ENCODE measurements at regions not wholly inside any gene's neighbourhood (a gene's known extent, or its start where the extent isn't known, plus 50 kb on each side); places are given as distances from the start of the nearest gene placed in this dataset.
"Not testable (repeated sequence)": the region's sequence is repeated elsewhere in the genome, so short reads cannot be mapped to it uniquely, and the experiment has no call there.

DNA sequence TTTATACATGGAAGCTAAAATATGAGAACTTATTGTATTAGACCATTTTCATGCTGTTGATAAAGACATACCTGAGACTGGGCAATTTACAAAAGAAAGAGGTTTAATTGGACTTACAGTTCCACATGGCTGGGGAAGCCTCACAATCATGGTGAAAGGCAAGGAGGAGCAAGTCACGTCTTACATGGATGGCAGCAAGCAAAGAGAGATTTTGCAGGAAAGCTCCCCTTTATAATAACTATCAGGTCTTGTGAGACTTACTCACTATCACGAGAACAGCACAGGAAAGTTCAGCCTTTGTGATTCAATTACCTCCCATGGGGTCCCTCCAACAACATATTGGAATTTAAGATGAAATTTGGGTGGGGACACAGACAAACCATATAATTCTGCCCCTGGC is 740.1 kb upstream of the NECTIN3 start:
- in situ Hi-C loops (cut with MboI; ENCODE audit: low pct_unique_long_range_greater_than_20kb, low sequenced_read_pairs); DNase-seq: not testable (repeated sequence)

DNA sequence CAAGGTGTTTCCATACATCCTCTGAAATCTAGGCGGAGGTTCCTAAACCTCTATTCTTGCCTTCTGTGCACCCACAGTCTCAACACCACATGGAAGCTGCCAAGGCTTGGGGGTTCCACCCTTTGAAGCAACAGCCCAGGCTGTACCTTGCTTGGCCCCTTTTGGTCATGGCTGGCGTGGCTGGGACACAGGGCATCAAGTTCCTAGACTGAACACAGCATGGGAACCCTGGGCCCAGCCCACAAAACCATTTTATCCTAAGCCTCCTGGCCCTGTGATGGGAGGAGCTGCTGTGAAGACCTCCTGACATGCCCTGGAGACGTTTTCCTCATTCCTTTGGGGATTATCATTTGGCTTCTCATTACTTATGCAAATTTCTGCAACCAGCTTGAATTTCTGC is 739.0 kb upstream of the NECTIN3 start:
- no peak for DNase-seq
- in situ Hi-C loops (cut with MboI; ENCODE audit: low pct_unique_long_range_greater_than_20kb, low sequenced_read_pairs), result no loop called here

DNA sequence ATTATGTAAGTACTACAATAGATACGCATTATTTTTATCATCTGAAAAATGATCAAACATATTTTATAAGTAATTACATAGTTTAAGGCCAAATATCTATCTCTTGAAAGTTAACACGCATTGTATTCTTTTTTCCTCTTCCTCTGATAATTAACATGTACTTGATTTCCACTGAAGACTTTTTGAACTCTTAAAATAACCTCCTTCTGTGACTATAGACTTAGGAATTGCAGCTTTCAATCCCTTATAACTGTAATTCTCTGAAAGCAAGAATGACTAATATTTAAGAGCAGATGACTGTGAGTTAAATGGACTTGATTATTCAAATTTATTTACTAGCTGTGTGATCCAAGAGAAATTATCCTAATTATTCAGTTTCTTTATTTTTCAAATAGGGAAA is 730.6 kb upstream of the NECTIN3 start:
- in situ Hi-C loops (cut with MboI; ENCODE audit: low pct_unique_long_range_greater_than_20kb, low sequenced_read_pairs), result no loop called here
- DNase-seq, result no peak

DNA sequence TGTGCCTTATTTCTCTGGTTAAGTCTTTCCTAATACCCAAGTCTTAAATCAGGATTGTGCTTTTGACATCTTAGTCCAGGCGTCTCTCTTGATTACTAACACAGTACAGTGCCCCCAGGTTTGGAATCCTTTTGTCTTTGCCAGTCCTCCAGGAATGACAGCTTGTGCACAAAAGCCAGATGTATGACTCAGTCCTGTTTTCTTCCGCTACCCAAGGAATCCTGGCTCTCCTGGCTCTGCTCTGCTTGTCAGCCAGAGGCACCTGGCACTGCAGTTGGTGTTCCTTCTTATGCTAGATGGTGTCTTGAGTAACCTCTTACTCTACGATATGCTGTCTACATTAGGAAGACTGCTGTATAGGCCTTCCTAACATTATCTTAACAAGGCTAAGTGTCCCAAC is 728.2 kb upstream of the NECTIN3 start:
- in situ Hi-C loops (cut with MboI; ENCODE audit: low pct_unique_long_range_greater_than_20kb, low sequenced_read_pairs), result no loop called here
- DNase-seq, result no peak

DNA sequence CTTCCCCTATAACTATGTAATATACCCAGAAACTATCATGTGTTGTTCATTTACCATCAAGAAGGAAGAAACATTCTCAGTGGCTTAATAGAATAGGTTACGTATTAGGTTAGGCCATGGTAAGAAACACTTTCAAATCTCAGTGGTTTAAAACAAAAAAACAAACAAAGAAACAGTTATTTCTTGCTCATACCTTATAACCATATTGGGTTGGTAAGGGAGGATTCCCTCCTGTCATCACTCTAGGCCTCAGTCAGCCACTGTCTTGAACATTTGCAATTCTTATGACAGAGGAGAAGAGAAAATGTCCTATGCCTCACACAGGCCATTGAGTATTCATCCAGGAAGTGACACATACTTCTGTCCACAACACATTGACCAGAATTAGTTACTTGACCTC is 727.7 kb upstream of the NECTIN3 start:
- in situ Hi-C loops (cut with MboI; ENCODE audit: low pct_unique_long_range_greater_than_20kb, low sequenced_read_pairs), result no loop called here
- DNase-seq, result no peak

DNA sequence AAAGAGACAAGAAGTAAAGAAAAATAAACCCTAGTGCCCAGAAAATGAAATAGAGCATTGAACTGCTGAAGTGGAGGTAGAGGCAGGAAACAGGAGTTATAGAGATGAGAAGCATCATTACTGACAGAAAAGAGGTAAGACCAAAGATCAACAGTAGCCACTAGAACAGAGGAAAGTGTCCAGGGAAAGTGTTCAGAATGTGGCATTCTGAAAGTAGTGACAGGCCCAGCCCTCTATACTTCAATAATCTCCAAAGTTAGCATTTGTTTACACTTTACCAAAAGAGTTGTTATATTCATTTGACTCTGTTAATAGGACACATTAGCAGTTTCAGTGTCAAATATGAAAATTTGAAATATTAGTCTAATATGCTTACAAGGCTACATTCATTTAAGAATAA is 727.1 kb upstream of the NECTIN3 start:
- DNase-seq, result no peak
- in situ Hi-C loops (cut with MboI; ENCODE audit: low pct_unique_long_range_greater_than_20kb, low sequenced_read_pairs), result no loop called here

DNA sequence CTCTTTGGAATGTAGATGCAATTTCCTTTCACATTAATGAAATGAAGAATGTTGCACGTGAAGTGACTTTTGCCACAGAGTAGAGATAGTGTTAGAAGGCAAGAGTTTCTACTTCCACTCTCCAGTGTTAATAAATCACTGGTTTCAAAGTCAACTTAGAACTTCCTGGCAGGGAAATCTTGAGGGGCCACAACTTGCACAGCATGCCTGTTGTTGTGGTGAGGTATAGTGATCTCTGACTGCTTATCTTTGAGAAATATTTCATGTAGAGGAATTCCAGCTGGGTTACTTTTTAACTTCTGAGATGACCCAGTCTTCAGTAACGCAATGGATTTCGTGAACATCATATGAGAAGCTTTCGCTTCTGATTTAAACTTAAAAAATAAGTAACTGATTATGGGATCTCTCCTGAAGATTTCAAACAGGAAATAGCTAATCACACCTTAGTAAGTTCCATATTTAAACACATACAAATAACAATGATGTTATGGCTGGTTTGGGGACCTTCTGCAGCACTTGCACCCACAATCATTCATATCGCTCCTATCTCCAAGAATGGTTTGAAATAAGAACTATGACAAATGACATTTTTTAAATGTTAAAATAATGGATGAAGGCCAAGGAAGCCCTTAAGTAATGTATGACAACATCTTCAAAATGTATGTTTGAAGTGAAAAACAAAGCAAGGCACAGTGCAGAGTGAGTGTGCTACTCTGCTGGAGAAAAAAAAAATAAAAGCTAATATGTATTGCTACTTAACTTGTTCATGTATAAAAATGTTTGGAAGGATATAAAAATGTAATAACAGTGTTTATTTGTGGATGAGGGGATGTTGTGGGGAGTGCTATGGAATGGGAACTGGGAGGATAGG is 726.5 kb upstream of the NECTIN3 start:
- in situ Hi-C loops (cut with MboI; ENCODE audit: low pct_unique_long_range_greater_than_20kb, low sequenced_read_pairs), result no loop called here

DNA sequence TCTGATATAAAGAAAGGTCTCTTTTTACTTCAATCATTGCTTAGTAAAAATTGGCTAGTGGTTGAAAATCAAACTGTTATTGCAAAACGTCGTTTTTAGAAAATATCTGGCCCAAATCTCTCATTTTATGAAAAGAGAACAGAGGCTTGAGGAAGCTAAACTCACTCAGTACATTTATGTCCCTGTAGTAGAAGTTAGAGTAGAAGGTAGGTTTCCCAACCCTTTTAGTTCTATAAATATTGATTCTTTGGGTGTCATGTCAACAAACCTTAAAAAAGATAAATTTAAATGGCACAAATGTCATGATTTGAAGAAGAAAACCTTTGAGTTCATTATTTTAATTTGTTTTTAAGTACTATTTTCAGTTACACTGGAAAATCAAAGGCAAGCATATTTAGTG is 722.3 kb upstream of the NECTIN3 start:
- in situ Hi-C loops (cut with MboI; ENCODE audit: low pct_unique_long_range_greater_than_20kb, low sequenced_read_pairs), result no loop called here
- no peak for DNase-seq

More for the DNA sequence above, 726.5 kb upstream of the NECTIN3 start:
- no peak for DNase-seq

DNA sequence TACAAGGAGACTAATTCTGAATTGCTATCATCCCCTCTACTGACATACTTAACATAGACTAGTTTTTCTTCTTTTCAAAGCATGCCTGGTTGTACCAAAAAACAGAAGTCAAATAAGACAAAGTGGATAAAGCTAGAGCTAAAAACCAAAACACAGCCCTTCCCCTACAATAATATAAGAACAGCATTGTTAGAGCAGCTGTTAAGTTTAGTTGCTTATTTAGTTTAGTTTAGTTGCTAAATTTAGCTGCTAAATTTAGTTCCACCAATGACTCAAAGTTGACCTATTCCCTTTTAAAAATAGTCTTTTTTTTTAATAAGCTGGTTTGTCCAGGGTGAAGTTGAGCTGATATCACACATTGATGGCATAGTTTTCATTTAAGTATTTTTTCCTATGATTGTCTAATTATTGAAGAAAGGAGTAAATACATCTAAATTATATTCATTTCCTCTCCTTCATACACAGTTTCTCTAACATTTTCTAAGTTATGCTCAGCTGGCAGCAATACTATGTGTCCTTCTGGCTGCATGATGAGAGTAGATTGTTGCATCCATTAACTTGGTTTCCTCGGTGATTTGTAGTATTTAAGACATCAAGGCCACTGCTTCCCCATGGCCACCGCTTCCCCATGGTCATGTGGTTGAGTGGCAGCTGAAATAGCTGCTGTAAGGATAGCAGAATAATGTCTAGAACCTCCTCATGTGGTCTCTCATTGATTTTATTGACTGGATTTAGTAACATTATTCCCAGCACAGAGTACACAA is 718.6 kb upstream of the NECTIN3 start:
- in situ Hi-C loops (cut with MboI; ENCODE audit: low pct_unique_long_range_greater_than_20kb, low sequenced_read_pairs), result no loop called here
- no peak for DNase-seq

DNA sequence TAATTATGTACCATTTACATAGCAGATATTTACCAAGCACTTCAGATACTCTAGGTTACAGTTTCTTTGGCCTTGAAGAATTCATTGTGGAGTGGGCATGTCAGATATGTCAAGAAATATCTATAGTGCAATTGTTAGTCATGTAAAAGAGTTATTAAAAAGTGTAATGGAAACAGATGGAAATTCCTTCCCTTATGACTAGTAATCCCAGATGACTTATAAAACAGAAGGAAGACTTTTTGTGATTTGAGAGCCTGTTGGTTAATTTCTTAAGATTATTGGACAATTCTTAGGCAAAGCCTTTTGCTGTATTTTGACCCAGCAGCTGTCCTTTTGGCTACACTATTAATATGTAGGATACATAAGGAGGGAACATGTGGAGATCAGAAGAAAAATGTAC is 708.9 kb upstream of the NECTIN3 start:
- in situ Hi-C loops (cut with MboI; ENCODE audit: low pct_unique_long_range_greater_than_20kb, low sequenced_read_pairs), result no loop called here
- no peak for DNase-seq

DNA sequence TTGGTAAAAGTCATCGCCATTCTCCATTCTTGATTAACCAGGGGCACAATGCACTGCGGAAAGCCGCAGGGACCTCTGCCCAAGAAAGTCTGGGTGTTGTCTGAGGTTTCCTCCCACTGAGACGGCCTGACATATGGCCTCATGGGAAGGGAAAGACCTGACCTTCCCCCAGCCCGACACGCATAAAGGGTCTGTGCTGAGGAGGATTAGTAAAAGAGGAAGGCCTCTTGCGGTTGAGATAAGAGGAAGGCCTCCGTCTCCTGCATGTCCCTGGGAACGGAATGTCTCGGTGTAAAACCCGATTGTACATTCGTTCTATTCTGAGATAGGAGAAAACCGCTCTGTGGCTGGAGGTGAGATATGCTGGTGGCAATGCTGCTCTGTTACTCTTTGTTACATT is 704.3 kb upstream of the NECTIN3 start:
- peak; percentile 35 for DNase-seq
- in situ Hi-C loops (cut with MboI; ENCODE audit: low pct_unique_long_range_greater_than_20kb, low sequenced_read_pairs), result not testable (repeated sequence)

DNA sequence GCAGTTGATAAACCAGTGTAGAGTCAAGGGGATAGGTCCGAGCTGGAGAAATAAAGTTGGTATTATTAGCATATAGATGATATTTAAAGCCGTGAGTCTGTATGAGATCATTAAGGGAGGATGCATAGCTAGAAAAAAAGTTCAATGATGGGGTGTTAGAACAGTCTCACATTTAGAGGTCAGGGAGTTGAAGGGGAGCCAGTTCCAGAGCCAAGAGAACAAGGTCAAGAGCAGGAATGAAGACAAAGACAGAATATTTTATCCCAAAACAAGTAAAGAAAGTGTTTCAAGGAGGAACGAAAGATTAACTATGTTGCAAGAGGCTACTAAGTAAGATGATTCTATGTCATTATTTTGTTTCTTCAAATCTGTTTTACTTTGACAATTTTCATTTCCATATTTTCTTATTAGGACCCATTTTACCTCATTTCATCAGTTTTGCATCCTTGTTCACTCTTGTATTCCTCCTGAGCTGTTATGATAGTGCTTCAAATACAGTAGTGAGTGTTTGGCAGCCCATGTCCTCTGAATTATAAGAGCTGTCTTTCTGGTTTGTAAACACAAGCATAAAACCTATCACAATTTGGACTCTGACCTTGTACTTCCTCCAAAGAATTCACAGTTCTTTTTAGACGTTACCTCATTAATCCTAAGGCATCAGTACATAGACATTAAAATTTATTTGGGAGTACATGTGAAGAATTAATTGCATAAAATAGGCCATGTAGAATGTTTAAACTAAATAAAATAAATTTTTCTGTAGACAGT is 695.7 kb upstream of the NECTIN3 start:
- in situ Hi-C loops (cut with MboI; ENCODE audit: low pct_unique_long_range_greater_than_20kb, low sequenced_read_pairs), result no loop called here
- DNase-seq, result no peak

DNA sequence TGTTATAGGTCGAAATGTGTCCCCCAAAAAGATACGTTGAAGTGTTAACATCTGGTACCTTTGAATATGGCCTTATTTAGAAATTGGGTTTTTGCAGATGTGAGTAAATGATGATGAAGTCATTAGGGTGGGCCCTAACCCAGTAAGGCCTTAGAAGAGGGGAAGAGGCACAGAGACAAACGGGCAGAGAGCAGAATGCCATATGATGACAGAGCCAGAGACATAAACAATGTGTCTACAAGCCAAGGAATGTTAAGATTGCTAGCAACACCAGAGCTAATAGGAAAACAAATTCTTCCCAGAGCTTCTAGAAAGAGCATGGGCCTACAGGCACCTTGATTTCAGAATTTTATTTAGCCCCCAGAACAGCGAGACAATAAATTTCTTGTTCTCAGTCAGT is 693.1 kb upstream of the NECTIN3 start:
- no peak for DNase-seq
- in situ Hi-C loops (cut with MboI; ENCODE audit: low pct_unique_long_range_greater_than_20kb, low sequenced_read_pairs), result no loop called here

DNA sequence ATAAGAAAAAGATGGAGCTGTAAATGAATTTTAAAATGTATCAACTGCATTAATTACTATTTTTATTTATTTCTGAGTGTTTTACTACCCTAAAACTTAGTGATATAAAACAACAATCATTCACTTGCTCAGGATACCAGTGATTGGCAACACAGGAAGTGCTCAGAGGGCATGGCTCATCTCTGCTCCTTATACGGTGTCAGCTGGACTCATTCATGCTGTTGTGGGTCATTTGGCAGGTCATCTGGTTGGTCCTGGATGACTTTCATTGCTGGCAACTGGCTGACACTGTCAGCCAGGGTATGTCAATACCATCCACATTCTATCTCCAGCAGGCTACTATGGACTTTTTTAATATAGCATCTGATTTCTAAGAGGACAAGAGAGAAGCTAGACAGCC is 689.6 kb upstream of the NECTIN3 start:
- no peak for DNase-seq
- in situ Hi-C loops (cut with MboI; ENCODE audit: low pct_unique_long_range_greater_than_20kb, low sequenced_read_pairs), result no loop called here

DNA sequence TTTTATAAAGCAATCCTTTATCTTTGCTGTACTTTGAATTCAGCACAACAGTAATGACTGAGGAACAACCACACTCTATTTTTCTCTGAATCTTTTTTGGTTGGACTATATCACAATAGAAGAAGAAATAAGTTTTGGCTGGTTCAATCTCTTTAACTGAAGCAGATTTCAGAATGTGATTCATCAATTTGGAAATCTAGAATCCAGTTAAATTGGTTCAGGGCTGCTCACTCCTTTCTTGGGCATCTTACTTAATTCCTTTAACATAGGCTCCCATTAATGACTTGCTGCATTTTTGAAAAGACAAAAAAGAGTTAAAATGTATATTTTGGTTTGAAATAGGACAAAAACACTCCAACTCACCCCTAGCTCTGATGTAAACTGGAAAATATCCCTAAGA is 688.3 kb upstream of the NECTIN3 start:
- in situ Hi-C loops (cut with MboI; ENCODE audit: low pct_unique_long_range_greater_than_20kb, low sequenced_read_pairs), result no loop called here
- DNase-seq, result no peak

DNA sequence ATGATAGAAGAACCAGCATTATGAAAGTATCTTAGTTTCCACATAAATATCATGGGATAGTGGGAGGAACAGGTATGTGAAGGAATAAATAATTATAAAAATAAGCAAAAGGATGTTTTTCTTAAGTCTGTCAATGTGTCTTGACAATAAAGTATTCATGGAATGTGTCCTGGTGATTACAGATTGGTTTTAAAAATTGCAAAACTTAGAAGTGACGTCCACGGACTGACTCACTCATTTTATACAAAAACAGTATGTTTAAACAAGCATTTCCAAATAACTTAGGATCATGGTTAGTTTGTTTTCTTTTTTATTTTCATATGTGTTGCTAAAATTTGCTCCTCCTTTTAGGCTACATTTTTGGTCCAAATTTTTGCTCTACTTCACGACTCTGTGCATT is 687.0 kb upstream of the NECTIN3 start:
- no peak for DNase-seq
- in situ Hi-C loops (cut with MboI; ENCODE audit: low pct_unique_long_range_greater_than_20kb, low sequenced_read_pairs), result no loop called here

DNA sequence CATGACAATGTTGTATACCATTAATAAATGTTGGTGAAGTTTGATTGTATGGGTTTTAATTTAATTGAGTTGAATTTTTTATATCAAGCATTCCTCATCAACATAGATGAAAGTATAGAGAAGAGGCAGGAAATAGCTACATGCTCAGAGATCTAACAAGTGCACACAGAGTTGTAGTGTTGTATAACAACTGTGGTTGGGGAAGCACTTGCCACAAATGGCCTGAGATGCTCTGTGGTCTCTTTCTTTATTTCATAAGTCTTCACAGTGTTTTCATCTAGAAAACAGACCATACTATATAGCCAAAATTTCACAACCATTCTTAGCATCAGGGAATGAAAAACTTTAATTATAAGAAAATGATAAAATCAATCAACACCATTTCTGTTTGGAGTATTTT is 682.6 kb upstream of the NECTIN3 start:
- no peak for DNase-seq
- in situ Hi-C loops (cut with MboI; ENCODE audit: low pct_unique_long_range_greater_than_20kb, low sequenced_read_pairs), result no loop called here

DNA sequence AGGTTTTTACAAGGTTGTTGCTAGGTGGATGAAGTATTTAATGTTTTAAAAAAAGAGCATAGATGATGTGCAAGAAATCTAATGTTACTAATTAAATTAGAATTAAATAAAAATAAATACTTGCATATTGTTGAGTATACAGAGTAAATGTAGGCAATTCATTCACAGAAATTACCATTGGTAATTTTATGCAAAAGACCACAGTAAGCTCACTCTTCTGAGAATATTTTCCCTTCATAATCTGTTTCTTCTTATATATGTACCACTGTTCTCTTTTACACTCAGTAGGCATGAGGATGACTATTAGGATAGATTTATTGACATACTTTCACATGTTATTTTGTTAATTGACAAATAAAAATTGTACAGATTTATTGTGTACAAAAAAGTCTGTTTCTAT is 681.2 kb upstream of the NECTIN3 start:
- DNase-seq, result no peak
- in situ Hi-C loops (cut with MboI; ENCODE audit: low pct_unique_long_range_greater_than_20kb, low sequenced_read_pairs), result no loop called here

DNA sequence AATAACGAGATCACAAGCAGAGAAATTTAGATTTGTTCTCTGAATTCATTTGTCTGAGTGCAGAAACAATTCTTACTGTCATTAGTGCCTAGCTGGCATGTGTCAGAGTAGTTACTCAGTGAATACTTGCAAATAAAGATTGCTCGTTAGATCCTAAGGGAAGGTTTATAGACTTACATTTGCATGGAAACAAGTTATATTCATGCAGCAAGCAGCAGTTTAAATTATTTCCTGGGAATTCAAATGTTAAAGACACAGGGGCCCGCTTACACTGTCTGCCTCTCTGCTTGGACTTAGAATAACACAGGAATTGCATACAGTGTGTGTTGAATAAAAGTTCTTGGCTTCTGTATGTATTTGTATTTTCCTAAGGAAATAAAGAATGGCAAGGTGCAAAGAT is 680.6 kb upstream of the NECTIN3 start:
- in situ Hi-C loops (cut with MboI; ENCODE audit: low pct_unique_long_range_greater_than_20kb, low sequenced_read_pairs), result no loop called here
- DNase-seq, result no peak
